GM23248 (cell line): ENCODE measurements at regions not wholly inside any gene's neighbourhood (a gene's known extent, or its start where the extent isn't known, plus 50 kb on each side); places are given as distances from the start of the nearest gene placed in this dataset.

Source experiments
- EZH2 ChIP-seq: fragments of 200-600 bp; sonication (generic); IDR thresholded peaks from 2 replicates; pipeline ENCODE4 v1.6.1; 2018; ENCODE audit warnings: antibody characterized with exemption, mild to moderate bottlenecking; ENCODE audit not compliant: insufficient read depth, poor library complexity, severe bottlenecking
- EZH2phosphoT487 ChIP-seq: fragments of 200-600 bp; sonication (generic); IDR thresholded peaks from 2 replicates; pipeline ENCODE4 v1.6.1; 2018; ENCODE audit warnings: antibody characterized with exemption, moderate library complexity, mild to moderate bottlenecking, low read depth; ENCODE audit not compliant: insufficient read depth

DNA sequence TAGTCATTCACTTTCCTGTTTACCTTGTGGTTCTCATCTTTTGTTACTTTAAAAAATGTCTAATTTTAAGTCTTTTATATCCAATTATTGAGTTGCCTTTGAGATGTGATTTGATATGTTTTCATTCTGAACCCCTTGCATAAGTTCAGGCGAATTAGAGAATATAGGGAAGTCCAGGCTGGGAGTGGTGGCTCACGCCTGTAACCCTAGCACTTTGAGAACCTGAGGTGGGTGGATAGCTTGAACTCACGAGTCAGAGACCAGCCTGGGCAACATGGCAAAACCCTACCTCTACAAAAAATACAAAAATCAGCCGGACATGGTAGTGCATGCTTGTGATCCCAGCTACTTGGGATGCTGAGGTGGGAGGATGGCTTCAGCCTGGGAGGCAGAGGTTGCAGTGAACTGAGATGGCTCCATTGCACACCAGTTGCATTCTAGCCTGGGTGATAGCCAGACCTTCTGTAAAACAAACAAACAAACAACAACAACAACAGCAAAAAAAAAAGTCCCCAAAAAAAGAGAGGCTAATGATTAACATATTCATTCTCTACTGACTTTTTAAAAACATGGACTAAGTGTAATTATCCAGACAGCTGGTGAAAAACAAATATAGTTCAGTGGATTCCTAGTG lies 451.1 kb upstream of the RGS6 start:
- TF ChIP-seq EZH2phosphoT487 (no peak), EZH2 (no peak)
